ENCODE measurements at regions not wholly inside any gene's neighbourhood (a gene's known extent, or its start where the extent isn't known, plus 50 kb on each side); places are given as distances from the start of the nearest gene placed in this dataset.

GRCh38 chrX:143401160-143401559, 116.1 kb downstream of the SPANXN3 start:
- no peak for TF ChIP-seq CTCF (IDR thresholded peaks at IDR 0.05; ENCODE audit: insufficient read depth, low read length)
- no peak for TF ChIP-seq POLR2AphosphoS5 (IDR thresholded peaks at IDR 0.05; ENCODE audit: low read depth)
- no peak for TF ChIP-seq REST (IDR thresholded peaks at IDR 0.05; ENCODE audit: insufficient replicate concordance, low read depth)
- TF ChIP-seq GABPA (IDR thresholded peaks at IDR 0.05; ENCODE audit: low read depth), result no peak
- no peak for TF ChIP-seq SPI1 (IDR thresholded peaks at IDR 0.05; ENCODE audit: borderline replicate concordance, low read depth)
